ENCODE measurements at regions not wholly inside any gene's neighbourhood (a gene's known extent, or its start where the extent isn't known, plus 50 kb on each side); places are given as distances from the start of the nearest gene placed in this dataset.

DNA sequence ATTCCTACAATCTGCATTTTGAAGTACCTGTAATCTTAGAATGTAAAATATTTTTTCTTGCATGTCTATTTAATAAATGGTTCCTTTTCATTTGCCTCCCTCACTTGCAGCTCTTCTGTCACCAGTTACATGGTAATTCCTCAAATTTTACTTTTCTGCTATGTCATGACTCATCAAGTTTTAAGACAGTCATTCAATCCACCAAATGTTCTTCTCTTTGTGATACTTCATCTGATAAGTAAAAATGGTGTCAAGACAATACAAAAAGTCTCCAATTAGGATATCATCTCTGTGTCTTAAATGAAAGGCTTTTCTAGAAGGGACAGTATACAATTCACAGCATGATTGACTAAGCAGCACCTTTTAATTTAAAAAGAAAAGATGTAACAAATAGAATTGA lies 104.9 kb upstream of the FTMT start:
- no peaks in the 10 kb centered on the region for H3K36me3 ChIP-seq (ENCODE audit: control insufficient read depth, insufficient read depth, low read length)
- no peaks in the 10 kb centered on the region for H3K27me3 ChIP-seq (ENCODE audit: control insufficient read depth, insufficient read depth, low read length, poor library complexity, severe bottlenecking)
- no peak overlapping the region for H3K4me3 ChIP-seq (ENCODE audit: insufficient read depth, low read depth, low read length)
- H3K27ac ChIP-seq (ENCODE audit: insufficient read depth, low read depth, low read length, poor library complexity, severe bottlenecking): no peak overlapping the region
- no peaks in the 10 kb centered on the region for H3K4me1 ChIP-seq (ENCODE audit: control insufficient read depth, insufficient read depth, low read length)
- H3K9me3 ChIP-seq (ENCODE audit: control insufficient read depth, low read length): no peaks in the 10 kb centered on the region

DNA sequence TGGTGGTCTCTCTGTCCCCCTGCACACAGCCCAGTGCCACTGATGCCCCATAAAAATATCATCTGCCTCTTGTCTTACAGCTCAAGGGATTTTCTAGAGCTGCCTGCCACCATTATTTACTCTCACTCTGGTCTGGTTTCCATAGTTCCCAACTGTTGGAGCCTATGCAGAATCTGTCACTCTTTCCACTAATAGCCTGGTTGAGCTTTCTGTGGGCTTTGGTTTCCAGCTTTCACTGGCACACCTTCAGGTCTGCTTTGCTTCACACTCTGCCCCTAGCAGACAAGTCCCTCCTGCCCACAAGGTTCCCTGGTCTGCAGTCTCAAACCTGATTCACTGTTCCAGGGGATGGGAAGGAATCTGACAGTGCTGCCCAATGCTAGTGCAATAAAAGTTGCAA lies 103.0 kb upstream of the FTMT start:
- Histone ChIP-seq H3K27me3 (ENCODE audit: control insufficient read depth, insufficient read depth, low read length, poor library complexity, severe bottlenecking) (no peaks in the 10 kb centered on the region), H3K4me1 (ENCODE audit: control insufficient read depth, insufficient read depth, low read length) (no peaks in the 10 kb centered on the region), H3K36me3 (ENCODE audit: control insufficient read depth, insufficient read depth, low read length) (no peaks in the 10 kb centered on the region), H3K9me3 (ENCODE audit: control insufficient read depth, low read length) (no peaks in the 10 kb centered on the region), H3K27ac (ENCODE audit: insufficient read depth, low read depth, low read length, poor library complexity, severe bottlenecking) (no peak overlapping the region), H3K4me3 (ENCODE audit: insufficient read depth, low read depth, low read length) (no peak overlapping the region)

DNA sequence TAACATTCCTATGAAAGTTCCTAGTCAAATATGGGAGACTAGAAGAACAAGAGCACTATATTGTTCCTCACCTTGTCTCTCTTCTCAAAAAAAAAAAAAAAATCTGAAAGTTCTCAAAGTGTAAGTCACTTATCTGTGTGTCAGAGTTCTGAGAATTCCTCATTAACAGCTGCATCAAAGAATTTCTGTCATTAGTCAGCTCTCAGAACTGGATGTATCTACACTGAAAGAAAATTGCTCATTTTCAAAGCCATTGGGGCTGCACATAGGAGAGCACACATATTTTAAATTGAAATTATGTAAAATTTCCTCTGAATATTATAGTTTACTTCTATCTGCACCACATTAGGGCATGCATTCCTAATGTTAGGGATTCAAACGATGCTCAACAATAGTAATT lies 99.5 kb upstream of the FTMT start:
- Histone ChIP-seq H3K27me3 (ENCODE audit: control insufficient read depth, insufficient read depth, low read length, poor library complexity, severe bottlenecking) (no peaks in the 10 kb centered on the region), H3K9me3 (ENCODE audit: control insufficient read depth, low read length) (no peaks in the 10 kb centered on the region), H3K36me3 (ENCODE audit: control insufficient read depth, insufficient read depth, low read length) (no peaks in the 10 kb centered on the region), H3K4me1 (ENCODE audit: control insufficient read depth, insufficient read depth, low read length) (no peaks in the 10 kb centered on the region), H3K4me3 (ENCODE audit: insufficient read depth, low read depth, low read length) (no peak overlapping the region), H3K27ac (ENCODE audit: insufficient read depth, low read depth, low read length, poor library complexity, severe bottlenecking) (no peak overlapping the region)
- no CpG with 5 or more reads among the region's 1 CpG for WGBS, 2 experiments

DNA sequence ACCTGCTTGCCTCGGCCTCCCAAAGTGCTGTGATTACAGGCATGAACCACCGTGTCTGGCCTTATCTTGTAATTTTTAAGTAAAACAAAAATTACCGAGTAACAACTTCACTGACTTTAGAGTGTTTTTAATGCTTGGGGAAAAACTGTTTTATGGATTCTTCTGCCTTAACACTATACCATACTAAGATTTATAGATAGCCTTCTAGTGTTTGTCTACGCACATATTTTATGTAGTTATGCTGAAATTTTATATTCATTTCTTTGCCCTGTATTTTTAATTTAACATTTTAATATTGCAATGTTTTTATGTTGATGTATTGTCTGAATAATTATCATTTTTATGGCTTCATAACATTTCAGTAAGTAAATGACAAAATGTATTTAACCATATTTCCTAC lies 96.4 kb upstream of the FTMT start:
- H3K4me1 ChIP-seq (ENCODE audit: control insufficient read depth, insufficient read depth, low read length): no peaks in the 10 kb centered on the region
- H3K4me3 ChIP-seq (ENCODE audit: insufficient read depth, low read depth, low read length): no peak overlapping the region
- H3K9me3 ChIP-seq (ENCODE audit: control insufficient read depth, low read length): no peaks in the 10 kb centered on the region
- H3K27me3 ChIP-seq (ENCODE audit: control insufficient read depth, insufficient read depth, low read length, poor library complexity, severe bottlenecking): no peaks in the 10 kb centered on the region
- H3K36me3 ChIP-seq (ENCODE audit: control insufficient read depth, insufficient read depth, low read length): no peaks in the 10 kb centered on the region
- 93 to 94% methylated on average over 2 to 3 of the region's 4 CpGs for WGBS, 2 experiments
- H3K27ac ChIP-seq (ENCODE audit: insufficient read depth, low read depth, low read length, poor library complexity, severe bottlenecking): no peak overlapping the region

DNA sequence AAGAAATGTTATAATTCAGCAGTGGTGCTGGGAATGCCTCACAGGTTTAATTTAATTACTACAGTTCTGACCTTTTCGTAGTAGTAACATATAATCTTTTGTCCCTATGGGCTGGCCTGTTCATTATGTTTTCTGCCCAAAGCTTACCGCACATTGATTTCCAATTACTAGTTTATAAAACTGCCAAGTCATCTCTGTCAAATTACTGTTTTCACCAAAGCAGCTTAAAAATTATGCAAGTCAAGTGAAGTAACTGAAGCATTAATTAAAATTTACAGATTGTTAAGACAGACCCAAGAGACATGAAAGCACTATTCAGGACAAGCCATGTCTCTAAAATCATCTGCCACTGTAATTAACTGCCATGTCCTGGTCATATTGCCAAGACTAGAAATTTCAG lies 93.9 kb upstream of the FTMT start:
- H3K36me3 ChIP-seq (ENCODE audit: control insufficient read depth, insufficient read depth, low read length): no peaks in the 10 kb centered on the region
- no peak overlapping the region for H3K27ac ChIP-seq (ENCODE audit: insufficient read depth, low read depth, low read length, poor library complexity, severe bottlenecking)
- no peaks in the 10 kb centered on the region for H3K4me1 ChIP-seq (ENCODE audit: control insufficient read depth, insufficient read depth, low read length)
- no peaks in the 10 kb centered on the region for H3K27me3 ChIP-seq (ENCODE audit: control insufficient read depth, insufficient read depth, low read length, poor library complexity, severe bottlenecking)
- WGBS, 2 experiments: 92 to 98% methylated on average over 2 of the region's 2 CpGs
- H3K4me3 ChIP-seq (ENCODE audit: insufficient read depth, low read depth, low read length): no peak overlapping the region
- H3K9me3 ChIP-seq (ENCODE audit: control insufficient read depth, low read length): no peaks in the 10 kb centered on the region

DNA sequence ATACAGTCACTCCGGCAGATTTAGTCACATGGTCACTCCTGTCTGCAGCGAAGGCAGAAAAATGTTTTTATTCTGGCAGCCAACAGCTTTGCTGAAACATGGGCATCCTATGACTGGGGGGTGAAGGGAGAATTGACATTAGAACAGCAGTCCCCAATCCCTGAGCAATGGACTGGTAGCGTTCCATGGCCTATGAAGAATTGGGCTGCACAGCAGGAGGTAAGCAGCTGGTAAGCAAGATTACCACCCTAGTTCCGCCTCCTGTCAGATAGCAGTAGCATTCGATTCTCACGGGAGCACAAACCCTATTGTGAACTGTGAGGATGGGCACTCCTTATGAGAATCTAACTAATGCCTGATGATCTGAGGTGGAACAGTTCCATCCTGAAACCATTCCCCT lies 93.1 kb upstream of the FTMT start:
- H3K4me3 ChIP-seq (ENCODE audit: insufficient read depth, low read depth, low read length): no peak overlapping the region
- H3K4me1 ChIP-seq (ENCODE audit: control insufficient read depth, insufficient read depth, low read length): no peaks in the 10 kb centered on the region
- no peaks in the 10 kb centered on the region for H3K9me3 ChIP-seq (ENCODE audit: control insufficient read depth, low read length)
- H3K36me3 ChIP-seq (ENCODE audit: control insufficient read depth, insufficient read depth, low read length): no peaks in the 10 kb centered on the region
- no peaks in the 10 kb centered on the region for H3K27me3 ChIP-seq (ENCODE audit: control insufficient read depth, insufficient read depth, low read length, poor library complexity, severe bottlenecking)
- H3K27ac ChIP-seq (ENCODE audit: insufficient read depth, low read depth, low read length, poor library complexity, severe bottlenecking): no peak overlapping the region
- WGBS, 2 experiments: 56 to 60% methylated on average over 6 of the region's 6 CpGs

DNA sequence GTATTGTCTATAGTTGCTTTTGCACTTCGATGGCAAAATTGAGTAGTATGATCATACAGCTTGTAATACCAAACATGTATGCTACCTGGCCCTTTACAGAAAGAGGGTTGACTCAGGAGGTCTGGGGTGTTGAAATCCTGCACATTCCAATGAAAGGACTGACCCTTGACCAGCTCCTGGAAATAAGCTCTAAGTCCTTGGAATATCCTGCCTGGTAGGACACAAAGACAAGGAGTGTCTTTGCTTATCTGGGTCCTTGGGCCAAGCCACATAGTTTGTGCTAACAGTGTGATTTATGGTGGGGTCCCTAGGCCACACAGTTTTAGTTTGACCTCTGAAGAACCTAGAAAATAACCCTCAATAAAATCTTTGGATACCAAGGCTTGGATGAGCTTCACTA lies 89.3 kb upstream of the FTMT start:
- no peak overlapping the region for H3K4me3 ChIP-seq (ENCODE audit: insufficient read depth, low read depth, low read length)
- no peaks in the 10 kb centered on the region for H3K9me3 ChIP-seq (ENCODE audit: control insufficient read depth, low read length)
- no peaks in the 10 kb centered on the region for H3K4me1 ChIP-seq (ENCODE audit: control insufficient read depth, insufficient read depth, low read length)
- H3K36me3 ChIP-seq (ENCODE audit: control insufficient read depth, insufficient read depth, low read length): no peaks in the 10 kb centered on the region
- H3K27me3 ChIP-seq (ENCODE audit: control insufficient read depth, insufficient read depth, low read length, poor library complexity, severe bottlenecking): no peaks in the 10 kb centered on the region
- H3K27ac ChIP-seq (ENCODE audit: insufficient read depth, low read depth, low read length, poor library complexity, severe bottlenecking): no peak overlapping the region
- WGBS, 2 experiments: 91 to 100% methylated on average over 1 of the region's 1 CpG

DNA sequence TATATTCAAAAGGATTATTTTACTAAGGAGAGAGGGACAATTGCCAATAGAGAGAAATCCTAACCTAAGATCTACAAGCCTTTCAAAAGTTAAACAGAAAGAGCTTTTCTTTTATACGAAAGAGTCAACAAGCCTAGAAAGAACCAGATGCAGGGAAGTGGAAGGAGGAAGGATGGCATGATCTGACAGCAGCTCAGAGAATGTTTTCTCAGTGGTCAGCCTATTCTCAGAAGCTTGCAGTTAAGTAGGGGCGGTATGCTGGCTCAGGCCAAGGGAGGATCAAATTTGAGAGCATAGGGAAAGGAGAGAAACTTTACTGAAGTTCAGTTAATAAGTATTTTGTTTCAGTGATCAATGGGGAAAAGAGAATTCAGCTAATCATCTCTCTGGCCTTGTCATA lies 88.0 kb upstream of the FTMT start:
- H3K27ac ChIP-seq (ENCODE audit: insufficient read depth, low read depth, low read length, poor library complexity, severe bottlenecking): no peak overlapping the region
- H3K4me1 ChIP-seq (ENCODE audit: control insufficient read depth, insufficient read depth, low read length): no peaks in the 10 kb centered on the region
- 60 to 71% methylated on average over 2 of the region's 2 CpGs for WGBS, 2 experiments
- H3K27me3 ChIP-seq (ENCODE audit: control insufficient read depth, insufficient read depth, low read length, poor library complexity, severe bottlenecking): no peaks in the 10 kb centered on the region
- H3K4me3 ChIP-seq (ENCODE audit: insufficient read depth, low read depth, low read length): no peak overlapping the region
- H3K9me3 ChIP-seq (ENCODE audit: control insufficient read depth, low read length): no peaks in the 10 kb centered on the region
- H3K36me3 ChIP-seq (ENCODE audit: control insufficient read depth, insufficient read depth, low read length): no peaks in the 10 kb centered on the region

DNA sequence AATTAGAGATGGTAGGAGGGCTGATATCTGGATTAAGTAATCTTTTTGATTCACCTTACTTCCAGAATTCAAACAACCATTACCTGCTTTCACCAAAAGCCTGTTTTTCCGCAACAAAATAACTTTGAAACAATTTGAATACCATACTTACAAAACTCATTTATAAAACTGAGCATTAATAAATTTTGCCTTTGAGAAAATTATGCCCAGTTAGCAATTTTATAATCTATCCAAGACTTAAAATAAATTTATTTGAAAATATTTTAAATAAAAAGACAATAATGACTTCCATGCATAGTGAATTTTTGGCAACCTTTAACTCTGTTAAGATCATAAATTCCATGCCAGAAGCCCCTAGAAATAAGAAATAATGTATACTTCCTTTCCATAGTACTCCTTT lies 71.3 kb upstream of the FTMT start:
- Histone ChIP-seq H3K27ac (ENCODE audit: insufficient read depth, low read depth, low read length, poor library complexity, severe bottlenecking) (no peak overlapping the region), H3K4me3 (ENCODE audit: insufficient read depth, low read depth, low read length) (no peak overlapping the region), H3K36me3 (ENCODE audit: control insufficient read depth, insufficient read depth, low read length) (no peaks in the 10 kb centered on the region), H3K4me1 (ENCODE audit: control insufficient read depth, insufficient read depth, low read length) (no peaks in the 10 kb centered on the region), H3K9me3 (ENCODE audit: control insufficient read depth, low read length) (no peaks in the 10 kb centered on the region), H3K27me3 (ENCODE audit: control insufficient read depth, insufficient read depth, low read length, poor library complexity, severe bottlenecking) (no peaks in the 10 kb centered on the region)
- 96 to 100% methylated on average over 1 of the region's 1 CpG for WGBS, 2 experiments

DNA sequence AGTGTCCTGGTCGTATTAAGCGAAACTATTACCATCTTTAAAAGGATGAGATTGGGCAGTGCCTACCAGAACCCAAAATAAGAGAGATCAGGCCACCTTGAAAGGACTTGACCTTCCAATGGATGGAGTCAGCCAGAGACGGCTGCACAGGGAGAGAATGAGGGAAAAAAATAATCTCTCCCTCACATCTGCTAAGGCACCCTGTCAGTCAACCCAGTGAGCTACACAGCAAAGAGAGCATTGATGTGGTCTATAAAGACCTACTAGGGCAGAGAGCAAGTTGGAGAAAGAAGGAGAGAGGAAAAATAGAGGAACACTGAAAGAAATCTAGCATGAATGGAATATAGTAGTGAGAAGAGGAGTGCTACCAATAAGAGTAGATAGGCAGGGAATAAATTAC lies 68.0 kb upstream of the FTMT start:
- H3K9me3 ChIP-seq (ENCODE audit: control insufficient read depth, low read length): no peaks in the 10 kb centered on the region
- no peaks in the 10 kb centered on the region for H3K4me1 ChIP-seq (ENCODE audit: control insufficient read depth, insufficient read depth, low read length)
- H3K36me3 ChIP-seq (ENCODE audit: control insufficient read depth, insufficient read depth, low read length): no peaks in the 10 kb centered on the region
- 96% methylated on average over 3 of the region's 3 CpGs for WGBS, 2 experiments
- H3K27ac ChIP-seq (ENCODE audit: insufficient read depth, low read depth, low read length, poor library complexity, severe bottlenecking): no peak overlapping the region
- H3K27me3 ChIP-seq (ENCODE audit: control insufficient read depth, insufficient read depth, low read length, poor library complexity, severe bottlenecking): no peaks in the 10 kb centered on the region
- H3K4me3 ChIP-seq (ENCODE audit: insufficient read depth, low read depth, low read length): no peak overlapping the region

DNA sequence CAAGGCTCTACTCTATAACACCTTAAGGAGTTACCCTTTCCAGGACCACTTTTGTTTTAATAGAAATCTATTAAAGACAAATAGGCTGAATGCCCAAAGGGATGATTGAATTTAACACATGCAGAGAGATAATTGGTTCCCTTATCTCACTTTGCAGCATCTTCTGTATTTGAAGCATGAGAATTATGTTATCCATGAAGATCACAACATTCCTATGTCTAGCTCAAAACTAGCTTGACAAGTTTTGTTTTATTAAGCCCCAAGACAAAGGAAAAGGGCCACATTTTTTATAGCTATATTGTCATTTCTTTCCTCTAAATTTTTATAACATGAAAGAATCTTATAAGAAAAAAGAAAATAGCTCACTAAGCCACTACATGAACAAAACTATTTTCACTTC lies 57.9 kb upstream of the FTMT start:
- Histone ChIP-seq H3K27me3 (ENCODE audit: control insufficient read depth, insufficient read depth, low read length, poor library complexity, severe bottlenecking) (no peaks in the 10 kb centered on the region), H3K9me3 (ENCODE audit: control insufficient read depth, low read length) (no peaks in the 10 kb centered on the region), H3K4me3 (ENCODE audit: insufficient read depth, low read depth, low read length) (no peak overlapping the region), H3K36me3 (ENCODE audit: control insufficient read depth, insufficient read depth, low read length) (no peaks in the 10 kb centered on the region), H3K4me1 (ENCODE audit: control insufficient read depth, insufficient read depth, low read length) (peaks cover 7% of the 10 kb centered on the region), H3K27ac (ENCODE audit: insufficient read depth, low read depth, low read length, poor library complexity, severe bottlenecking) (no peak overlapping the region)

Data from ectodermal cell (in vitro differentiated cells).